Parathyroid adenoma (tissue), 2 donors: ENCODE measurements at regions not wholly inside any gene's neighbourhood (a gene's known extent, or its start where the extent isn't known, plus 50 kb on each side); places are given as distances from the start of the nearest gene placed in this dataset.

Experiments used
- H2AFZ ChIP-seq: fragments of 300-600 bp; sonication (generic); one replicate; pipeline ENCODE4 v1.7.0; 2017; ENCODE audit warnings: antibody characterized with exemption, mild to moderate bottlenecking
- H3K27ac ChIP-seq: fragments of 300-600 bp; sonication (generic); one replicate; pipeline ENCODE4 v1.7.0; 2017
- H3K27me3 ChIP-seq: fragments of 300-600 bp; sonication (generic); one replicate; pipeline ENCODE4 v1.7.0; 2017; ENCODE audit warnings: low read length; ENCODE audit not compliant: control insufficient read depth, insufficient read depth
- H3K36me3 ChIP-seq: fragments of 300-600 bp; sonication (generic); one replicate; pipeline ENCODE4 v1.7.0; 2017; ENCODE audit warnings: low read length; ENCODE audit not compliant: control insufficient read depth, insufficient read depth
- H3K4me1 ChIP-seq: fragments of 300-600 bp; sonication (generic); one replicate; pipeline ENCODE4 v1.7.0; 2017; ENCODE audit warnings: control low read depth
- H3K4me2 ChIP-seq: fragments of 300-600 bp; sonication (generic); one replicate; pipeline ENCODE4 v1.7.0; 2017; ENCODE audit warnings: low read length
- H3K4me3 ChIP-seq: fragments of 300-600 bp; sonication (generic); one replicate; pipeline ENCODE4 v1.7.0; 2017; ENCODE audit warnings: low read depth, low read length
- H3K79me2 ChIP-seq: fragments of 300-600 bp; sonication (generic); one replicate; pipeline ENCODE4 v1.7.0; 2017; ENCODE audit warnings: control low read depth
- H3K9ac ChIP-seq: fragments of 300-600 bp; sonication (generic); one replicate; pipeline ENCODE4 v1.7.0; 2017; ENCODE audit warnings: mild to moderate bottlenecking
- H3K9me3 ChIP-seq: fragments of 300-600 bp; sonication (generic); one replicate; pipeline ENCODE4 v1.7.0; 2017; ENCODE audit warnings: low read length; ENCODE audit not compliant: control insufficient read depth
- TF ChIP-seq, protein P1 (sequence below): fragments of 300-600 bp; sonication (generic); IDR thresholded peaks from one replicate; pipeline ENCODE4 v1.7.0; 2017; ENCODE audit warnings: antibody characterized with exemption, mild to moderate bottlenecking
- donor health status: primary hyperparathyroidism.

DNA sequence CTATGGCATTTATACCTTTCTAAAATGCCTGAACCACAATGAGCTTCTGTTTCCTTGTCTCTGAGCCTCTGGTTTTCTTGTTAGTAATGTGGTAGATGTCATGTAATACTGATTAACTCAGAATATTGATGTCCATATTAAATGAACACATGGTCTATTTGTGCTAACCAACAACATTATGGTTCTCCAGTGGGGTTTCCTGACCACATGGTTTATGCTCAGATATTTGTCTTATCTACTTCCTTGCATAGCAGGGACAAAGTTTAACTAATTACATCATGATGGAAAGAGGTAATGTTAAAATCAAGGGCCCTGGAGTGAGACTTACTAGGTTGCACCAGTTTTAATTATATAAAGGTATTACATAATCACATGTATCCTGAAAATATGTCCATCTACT is 62.6 kb upstream of the SCN10A start:
- TF ChIP-seq, protein P1, sequence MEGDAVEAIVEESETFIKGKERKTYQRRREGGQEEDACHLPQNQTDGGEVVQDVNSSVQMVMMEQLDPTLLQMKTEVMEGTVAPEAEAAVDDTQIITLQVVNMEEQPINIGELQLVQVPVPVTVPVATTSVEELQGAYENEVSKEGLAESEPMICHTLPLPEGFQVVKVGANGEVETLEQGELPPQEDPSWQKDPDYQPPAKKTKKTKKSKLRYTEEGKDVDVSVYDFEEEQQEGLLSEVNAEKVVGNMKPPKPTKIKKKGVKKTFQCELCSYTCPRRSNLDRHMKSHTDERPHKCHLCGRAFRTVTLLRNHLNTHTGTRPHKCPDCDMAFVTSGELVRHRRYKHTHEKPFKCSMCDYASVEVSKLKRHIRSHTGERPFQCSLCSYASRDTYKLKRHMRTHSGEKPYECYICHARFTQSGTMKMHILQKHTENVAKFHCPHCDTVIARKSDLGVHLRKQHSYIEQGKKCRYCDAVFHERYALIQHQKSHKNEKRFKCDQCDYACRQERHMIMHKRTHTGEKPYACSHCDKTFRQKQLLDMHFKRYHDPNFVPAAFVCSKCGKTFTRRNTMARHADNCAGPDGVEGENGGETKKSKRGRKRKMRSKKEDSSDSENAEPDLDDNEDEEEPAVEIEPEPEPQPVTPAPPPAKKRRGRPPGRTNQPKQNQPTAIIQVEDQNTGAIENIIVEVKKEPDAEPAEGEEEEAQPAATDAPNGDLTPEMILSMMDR, result no peak
- Histone ChIP-seq H3K27me3 (no peaks in the 10 kb centered on the region), H3K4me1 (no peaks in the 10 kb centered on the region), H3K4me3 (no peak overlapping the region), H3K9me3 (no peaks in the 10 kb centered on the region), H3K4me2 (no peak overlapping the region), H3K36me3 (no peaks in the 10 kb centered on the region), H3K27ac (no peak overlapping the region), H2AFZ (no peak overlapping the region), H3K9ac (no peak overlapping the region), H3K79me2 (no peaks in the 10 kb centered on the region)
